ENCODE measurements at regions not wholly inside any gene's neighbourhood (a gene's known extent, or its start where the extent isn't known, plus 50 kb on each side); places are given as distances from the start of the nearest gene placed in this dataset.

GRCh38 chr1:102758418-102758817, 349.9 kb downstream of the COL11A1 start:
- DNase-seq, result no peak
- intact Hi-C loops (cut with DNase I), result no loop called here
- Histone ChIP-seq H3K4me1 (no peaks in the 10 kb centered on the region), H3K27me3 (no peaks in the 10 kb centered on the region), H3K27ac (no peak overlapping the region), H3K36me3 (no peaks in the 10 kb centered on the region), H3K9me3 (no peaks in the 10 kb centered on the region), H3K4me3 (no peak overlapping the region)
- no peak for TF ChIP-seq CTCF (IDR thresholded peaks at IDR 0.05)
- ATAC-seq, result no peak

GRCh38 chr1:102757363-102757762, 351.0 kb downstream of the COL11A1 start:
- no peak overlapping the region for H3K27ac ChIP-seq
- H3K9me3 ChIP-seq, result no peaks in the 10 kb centered on the region
- H3K36me3 ChIP-seq, result no peaks in the 10 kb centered on the region
- no peak overlapping the region for H3K4me3 ChIP-seq
- DNase-seq (no peak), ATAC-seq (no peak)
- intact Hi-C loops (cut with DNase I), result no loop called here
- no peaks in the 10 kb centered on the region for H3K27me3 ChIP-seq
- TF ChIP-seq CTCF (IDR thresholded peaks at IDR 0.05), result no peak
- H3K4me1 ChIP-seq, result no peaks in the 10 kb centered on the region

- no peak for DNase-seq
- H3K9me3 ChIP-seq, result peaks cover 0 to 5% of the 10 kb centered on the region in 2 donors
- no peaks in the 10 kb centered on the region for H3K4me1 ChIP-seq
- intact Hi-C loops (cut with DNase I), result no loop called here
- no peak for TF ChIP-seq CTCF (IDR thresholded peaks at IDR 0.05)
- no peaks in the 10 kb centered on the region for H3K36me3 ChIP-seq
- no peak overlapping the region for H3K27ac ChIP-seq
- ATAC-seq, result no peak
- H3K4me3 ChIP-seq, result no peak overlapping the region
- H3K27me3 ChIP-seq, result no peaks in the 10 kb centered on the region
These were observed 357.2 kb downstream of the COL11A1 start for GRCh38 chr1:102751111-102751510.

- no peak for DNase-seq
- intact Hi-C loops (cut with DNase I), result no loop called here
- no peak for TF ChIP-seq CTCF (IDR thresholded peaks at IDR 0.05)
- H3K27ac ChIP-seq, result no peak overlapping the region
- H3K9me3 ChIP-seq, result peaks cover 0 to 18% of the 10 kb centered on the region in 2 donors
- no peaks in the 10 kb centered on the region for H3K36me3 ChIP-seq
- ATAC-seq, result no peak
- H3K4me3 ChIP-seq, result no peak overlapping the region
- H3K4me1 ChIP-seq, result no peaks in the 10 kb centered on the region
- H3K27me3 ChIP-seq, result no peaks in the 10 kb centered on the region
These were observed 365.9 kb downstream of the COL11A1 start for GRCh38 chr1:102742426-102742825.

- Histone ChIP-seq H3K27me3 (no peaks in the 10 kb centered on the region), H3K27ac (no peak overlapping the region), H3K4me1 (no peaks in the 10 kb centered on the region), H3K4me3 (no peak overlapping the region), H3K9me3 (no peaks in the 10 kb centered on the region), H3K36me3 (no peaks in the 10 kb centered on the region)
- no peak for TF ChIP-seq CTCF (IDR thresholded peaks at IDR 0.05)
- no peak for DNase-seq
- no peak for ATAC-seq
- intact Hi-C loops (cut with DNase I), result no loop called here
These were observed 374.7 kb downstream of the COL11A1 start for GRCh38 chr1:102733491-102734236.

All from left lung (tissue), 4 donors.